CD14-positive monocyte (primary cell): ENCODE measurements at regions not wholly inside any gene's neighbourhood (a gene's known extent, or its start where the extent isn't known, plus 50 kb on each side); places are given as distances from the start of the nearest gene placed in this dataset.
"Not testable (repeated sequence)": the region's sequence is repeated elsewhere in the genome, so short reads cannot be mapped to it uniquely, and the experiment has no call there.

ENCODE experiments used
- DNase-seq, 3 donors: peaks; one replicate each; pipeline ENCODE4 v3.0.0-alpha.2; 2011 to 2022
- H2AFZ ChIP-seq: 2 replicates; pipeline ENCODE4 v1.6.0; 2012; ENCODE audit warnings: mild to moderate bottlenecking, low read depth, low read length, inconsistent platforms; ENCODE audit not compliant: insufficient read depth, poor library complexity, severe bottlenecking
- H3K27ac ChIP-seq, 2 donors: 1 replicate in 1 of 2; 2 replicates in 1 of 2; pipeline ENCODE4 v1.5.1; 2012 to 2013; ENCODE audit warnings: low read length in 2 of 2, control low read depth in 1 of 2, inconsistent platforms in 1 of 2, low read depth in 1 of 2, mild to moderate bottlenecking in 1 of 2
- H3K27me3 ChIP-seq, 2 donors: one replicate each; pipeline versions ENCODE4 v1.6.0 to v1.6.1; 2011 to 2013; ENCODE audit warnings: low read length in 2 of 2; ENCODE audit not compliant: control insufficient read depth in 2 of 2, insufficient read depth in 2 of 2
- H3K36me3 ChIP-seq, 2 donors: replicated peaks in 1 of 2; 1 replicate in 1 of 2; 2 replicates in 1 of 2; pipeline versions ENCODE4 v1.5.1 to v1.6.1; 2012 to 2013; ENCODE audit warnings: low read length in 2 of 2, control low read depth in 1 of 2, inconsistent platforms in 1 of 2, mild to moderate bottlenecking in 1 of 2; ENCODE audit not compliant: insufficient read depth in 2 of 2, control insufficient read depth in 1 of 2
- H3K4me1 ChIP-seq, 2 donors: 1 replicate in 1 of 2; 2 replicates in 1 of 2; pipeline versions ENCODE4 v1.5.1 to v1.6.1; 2012 to 2013; ENCODE audit warnings: low read length in 2 of 2, control low read depth in 1 of 2, inconsistent platforms in 1 of 2, mild to moderate bottlenecking in 1 of 2, moderate library complexity in 1 of 2; ENCODE audit not compliant: insufficient read depth in 2 of 2, control insufficient read depth in 1 of 2
- H3K4me2 ChIP-seq: replicated peaks from 2 replicates; pipeline ENCODE3; 2012; ENCODE audit warnings: low read length, moderate library complexity, mild to moderate bottlenecking; ENCODE audit not compliant: poor library complexity, severe bottlenecking; ENCODE audit errors: extremely low read depth
- H3K4me3 ChIP-seq, 3 experiments: fragments of 200-600 bp in 1 of 3; sonication (generic) in 1 of 3; replicated peaks in 1 of 3; 1 replicate in 2 of 3; 2 replicates in 1 of 3; pipeline ENCODE4 v1.5.1; 2011 to 2013; ENCODE audit warnings: low read length in 3 of 3, mild to moderate bottlenecking in 3 of 3, control low read depth in 2 of 3, low read depth in 2 of 3, inconsistent platforms in 1 of 3, moderate library complexity in 1 of 3
- H3K79me2 ChIP-seq: 2 replicates; pipeline ENCODE4 v1.6.0; 2012; ENCODE audit warnings: mild to moderate bottlenecking, control low read depth, inconsistent platforms, low read length, moderate library complexity; ENCODE audit not compliant: insufficient read depth
- H3K9ac ChIP-seq: 2 replicates; pipeline ENCODE4 v1.6.0; 2017; ENCODE audit warnings: low read length, mild to moderate bottlenecking; ENCODE audit not compliant: insufficient read depth, poor library complexity, severe bottlenecking
- H3K9me3 ChIP-seq, 2 donors: replicated peaks in 1 of 2; 1 replicate in 1 of 2; 2 replicates in 1 of 2; pipeline versions ENCODE4 v1.5.1 to v1.6.1; 2012 to 2013; ENCODE audit warnings: low read length in 2 of 2, control low read depth in 1 of 2; ENCODE audit not compliant: control insufficient read depth in 1 of 2, insufficient read depth in 1 of 2
- H4K20me1 ChIP-seq: 2 replicates; pipeline ENCODE4 v1.6.0; 2012; ENCODE audit warnings: mild to moderate bottlenecking, low read length, control low read depth, moderate library complexity; ENCODE audit not compliant: insufficient read depth
- H3K27ac Mint-ChIP-seq, 7 donors: one replicate each; pipeline ENCODE4 v1.8.0; 2020; ENCODE audit warnings: mild to moderate bottlenecking in 7 of 7, mixed read lengths in 7 of 7, moderate library complexity in 6 of 7, inconsistent platforms in 2 of 7
- H3K27me3 Mint-ChIP-seq, 3 donors: one replicate each; pipeline ENCODE4 v1.8.0; 2021 to 2022; ENCODE audit warnings: low read depth in 3 of 3, mild to moderate bottlenecking in 3 of 3, mixed read lengths in 3 of 3, moderate library complexity in 3 of 3, inconsistent platforms in 1 of 3
- H3K36me3 Mint-ChIP-seq, 2 donors: one replicate each; pipeline ENCODE4 v1.8.0; 2020; ENCODE audit warnings: mixed read lengths in 2 of 2, inconsistent platforms in 1 of 2, mild to moderate bottlenecking in 1 of 2
- H3K4me1 Mint-ChIP-seq: one replicate; pipeline ENCODE4 v1.8.0; 2020; ENCODE audit warnings: mild to moderate bottlenecking, mixed read lengths
- H3K4me3 Mint-ChIP-seq, 2 donors: one replicate each; pipeline ENCODE4 v1.8.0; 2020; ENCODE audit warnings: mild to moderate bottlenecking in 2 of 2, mixed read lengths in 2 of 2, moderate library complexity in 1 of 2
- H3K9me3 Mint-ChIP-seq, 7 donors: one replicate each; pipeline ENCODE4 v1.8.0; 2020 to 2022; ENCODE audit warnings: mixed read lengths in 7 of 7, mild to moderate bottlenecking in 6 of 7, moderate library complexity in 6 of 7, inconsistent platforms in 2 of 7
- WGBS: methylation state at CpG from one replicate; pipeline ENCODE4 v1.1.5; 2013; ENCODE audit warnings: missing lambda C conversion rate; ENCODE audit not compliant: insufficient coverage; 5-methylcytosine and 5-hydroxymethylcytosine counted together
- intact Hi-C, 2 donors: fragments of 100-400 bp; cut with micrococcal nuclease; formaldehyde crosslinking; loops; one replicate each; pipeline versions ENCODE4 v1.15.0 to v1.15.1; 2023
- TF ChIP-seq, protein P1 (sequence below): fragments of 200-600 bp; IDR thresholded peaks from one replicate; pipeline ENCODE4 v1.8.0; 2022; ENCODE audit warnings: antibody characterized with exemption, mild to moderate bottlenecking

DNA sequence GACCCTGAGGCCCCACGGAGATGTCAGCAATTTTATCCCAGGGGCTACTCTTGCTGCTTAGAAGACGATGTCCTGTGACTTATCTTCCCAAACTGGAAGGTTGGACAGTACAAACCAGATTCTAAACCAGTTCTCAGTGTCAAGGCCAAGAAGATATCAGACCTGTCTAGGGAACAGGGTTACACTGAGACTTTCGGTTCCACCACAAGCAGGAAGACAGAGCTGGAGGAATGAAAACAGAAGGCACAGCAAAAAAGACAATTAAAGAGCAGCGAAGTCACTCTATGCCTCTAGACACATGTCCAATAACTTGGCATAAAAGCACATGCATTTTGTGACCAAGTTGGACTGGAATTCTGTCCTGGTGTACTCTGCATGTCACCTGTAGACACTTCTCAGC is 73.4 kb upstream of the TMEM252 start:
- TF ChIP-seq, protein P1, sequence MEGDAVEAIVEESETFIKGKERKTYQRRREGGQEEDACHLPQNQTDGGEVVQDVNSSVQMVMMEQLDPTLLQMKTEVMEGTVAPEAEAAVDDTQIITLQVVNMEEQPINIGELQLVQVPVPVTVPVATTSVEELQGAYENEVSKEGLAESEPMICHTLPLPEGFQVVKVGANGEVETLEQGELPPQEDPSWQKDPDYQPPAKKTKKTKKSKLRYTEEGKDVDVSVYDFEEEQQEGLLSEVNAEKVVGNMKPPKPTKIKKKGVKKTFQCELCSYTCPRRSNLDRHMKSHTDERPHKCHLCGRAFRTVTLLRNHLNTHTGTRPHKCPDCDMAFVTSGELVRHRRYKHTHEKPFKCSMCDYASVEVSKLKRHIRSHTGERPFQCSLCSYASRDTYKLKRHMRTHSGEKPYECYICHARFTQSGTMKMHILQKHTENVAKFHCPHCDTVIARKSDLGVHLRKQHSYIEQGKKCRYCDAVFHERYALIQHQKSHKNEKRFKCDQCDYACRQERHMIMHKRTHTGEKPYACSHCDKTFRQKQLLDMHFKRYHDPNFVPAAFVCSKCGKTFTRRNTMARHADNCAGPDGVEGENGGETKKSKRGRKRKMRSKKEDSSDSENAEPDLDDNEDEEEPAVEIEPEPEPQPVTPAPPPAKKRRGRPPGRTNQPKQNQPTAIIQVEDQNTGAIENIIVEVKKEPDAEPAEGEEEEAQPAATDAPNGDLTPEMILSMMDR: no peak
- peaks cover 2 to 13% (median 6%) of the 10 kb centered on the region in 7 donors for H3K9me3 Mint-ChIP-seq
- no peaks in the 10 kb centered on the region for H3K79me2 ChIP-seq
- H3K27me3 ChIP-seq: no peaks in the 10 kb centered on the region
- no peaks in the 10 kb centered on the region for H3K4me1 Mint-ChIP-seq
- intact Hi-C loops: no loop called here
- no peaks in the 10 kb centered on the region for H3K4me1 ChIP-seq
- H3K36me3 Mint-ChIP-seq: no peaks in the 10 kb centered on the region
- H3K4me3 Mint-ChIP-seq: no peak overlapping the region
- peaks cover 0 to 9% of the 10 kb centered on the region in 2 donors for H3K9me3 ChIP-seq
- H3K4me3 ChIP-seq: no peak overlapping the region
- 95% methylated on average over 4 of the region's 4 CpGs for WGBS
- H4K20me1 ChIP-seq: no peaks in the 10 kb centered on the region
- DNase-seq: no peak
- H2AFZ ChIP-seq: no peak overlapping the region
- no peaks in the 10 kb centered on the region for H3K36me3 ChIP-seq
- no peak overlapping the region for H3K27ac ChIP-seq
- H3K27ac Mint-ChIP-seq: no peak overlapping the region
- no peak overlapping the region for H3K9ac ChIP-seq
- H3K27me3 Mint-ChIP-seq: peaks cover 2 to 5% (median 4%) of the 10 kb centered on the region in 3 donors
- H3K4me2 ChIP-seq: no peak overlapping the region

DNA sequence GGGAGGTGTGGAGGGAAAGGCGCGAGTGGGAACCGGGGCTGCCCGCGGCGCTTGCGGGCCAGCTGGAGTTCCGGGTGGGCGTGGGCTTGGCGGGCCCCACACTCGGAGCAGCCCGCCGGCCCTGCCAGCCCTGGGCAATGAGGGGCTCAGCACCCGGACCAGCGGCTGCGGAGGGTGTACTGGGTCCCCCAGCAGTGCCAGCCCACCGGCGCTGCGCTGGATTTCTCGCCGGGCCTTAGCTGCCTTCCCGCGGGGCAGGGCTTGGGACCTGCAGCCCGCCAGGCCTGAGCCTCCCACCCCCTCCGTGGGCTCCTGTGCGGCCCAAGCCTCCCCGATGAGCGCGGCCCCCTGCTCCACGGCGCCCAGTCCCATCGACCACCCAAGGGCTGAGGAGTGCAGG is 76.3 kb upstream of the TMEM252 start:
- H3K9me3 ChIP-seq, H3K4me1 Mint-ChIP-seq, H4K20me1 ChIP-seq, H3K27me3 ChIP-seq, H3K79me2 ChIP-seq, H3K27me3 Mint-ChIP-seq, H3K27ac ChIP-seq, H3K4me3 ChIP-seq, H3K4me1 ChIP-seq, DNase-seq, H3K9ac ChIP-seq, H3K4me2 ChIP-seq, H3K36me3 ChIP-seq, H3K4me3 Mint-ChIP-seq, intact Hi-C loops, H3K36me3 Mint-ChIP-seq, H3K27ac Mint-ChIP-seq, H2AFZ ChIP-seq: not testable (repeated sequence)
- WGBS: 98% methylated on average over 32 of the region's 32 CpGs
- H3K9me3 Mint-ChIP-seq: peaks cover 2 to 13% (median 6%) of the 10 kb centered on the region in 7 donors
